ENCODE measurements at regions not wholly inside any gene's neighbourhood (a gene's known extent, or its start where the extent isn't known, plus 50 kb on each side); places are given as distances from the start of the nearest gene placed in this dataset.

- no peak for DNase-seq
Observed at GRCh38 chr13:50586414-50587083, 256.9 kb downstream of the DLEU7 start.

GRCh38 chr13:50587115-50587514, 256.4 kb downstream of the DLEU7 start:
- no peak for DNase-seq

- DNase-seq = no peak
Observed at GRCh38 chr13:50587645-50588373, 255.7 kb downstream of the DLEU7 start.

DNA sequence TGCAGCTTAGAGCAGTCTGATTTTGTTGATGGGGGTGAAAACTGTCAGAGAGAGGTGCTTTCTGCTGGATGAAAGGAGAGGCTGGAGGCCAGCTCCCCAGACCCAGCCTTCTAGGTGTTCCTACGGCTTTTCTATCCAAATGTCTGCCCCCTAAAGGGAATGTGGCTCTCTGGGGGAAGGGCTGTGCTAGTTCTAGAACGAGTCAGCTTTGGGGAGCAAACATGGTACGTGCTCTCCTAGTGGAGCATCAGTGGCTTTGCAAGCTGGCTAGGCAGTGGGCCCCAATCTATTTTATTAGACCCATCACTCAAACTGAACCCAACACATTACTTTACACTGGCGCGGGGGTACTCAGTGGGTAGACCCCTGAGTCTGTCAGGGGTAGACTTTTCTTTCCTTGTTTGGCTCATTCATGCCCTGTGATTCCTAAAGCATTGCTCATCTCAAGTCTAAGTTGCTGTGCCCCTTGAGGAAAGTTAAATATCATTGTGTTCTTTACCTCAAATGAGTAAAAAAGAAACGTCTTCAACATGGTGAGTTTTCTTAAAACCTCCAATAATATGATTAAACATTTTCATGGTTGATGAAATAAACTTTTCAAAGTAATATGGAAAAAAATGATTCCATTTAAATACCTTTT, 254.9 kb downstream of the DLEU7 start:
- no peak for DNase-seq

- no peak for DNase-seq
Observed at GRCh38 chr13:50589139-50589538, 254.4 kb downstream of the DLEU7 start.

DNA sequence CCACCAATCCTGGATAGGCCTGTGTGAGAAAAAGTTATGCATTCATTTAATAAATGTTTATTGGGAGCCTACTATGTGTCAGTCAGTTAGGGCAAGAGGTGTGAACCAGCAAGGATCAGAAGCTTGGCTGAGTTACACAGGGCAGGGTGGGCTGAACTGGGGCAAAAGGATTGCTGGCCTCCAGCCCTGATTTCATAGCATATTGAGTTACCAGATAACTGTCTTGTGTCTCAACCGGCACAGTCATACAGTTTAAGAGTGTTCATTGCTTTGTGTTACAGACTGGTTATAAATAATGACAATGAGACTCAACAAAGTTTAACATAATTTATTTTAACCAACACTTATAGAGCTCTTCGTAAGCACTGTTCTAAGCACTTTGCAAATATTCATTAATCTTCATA, 253.8 kb downstream of the DLEU7 start:
- no peak for DNase-seq

DNA sequence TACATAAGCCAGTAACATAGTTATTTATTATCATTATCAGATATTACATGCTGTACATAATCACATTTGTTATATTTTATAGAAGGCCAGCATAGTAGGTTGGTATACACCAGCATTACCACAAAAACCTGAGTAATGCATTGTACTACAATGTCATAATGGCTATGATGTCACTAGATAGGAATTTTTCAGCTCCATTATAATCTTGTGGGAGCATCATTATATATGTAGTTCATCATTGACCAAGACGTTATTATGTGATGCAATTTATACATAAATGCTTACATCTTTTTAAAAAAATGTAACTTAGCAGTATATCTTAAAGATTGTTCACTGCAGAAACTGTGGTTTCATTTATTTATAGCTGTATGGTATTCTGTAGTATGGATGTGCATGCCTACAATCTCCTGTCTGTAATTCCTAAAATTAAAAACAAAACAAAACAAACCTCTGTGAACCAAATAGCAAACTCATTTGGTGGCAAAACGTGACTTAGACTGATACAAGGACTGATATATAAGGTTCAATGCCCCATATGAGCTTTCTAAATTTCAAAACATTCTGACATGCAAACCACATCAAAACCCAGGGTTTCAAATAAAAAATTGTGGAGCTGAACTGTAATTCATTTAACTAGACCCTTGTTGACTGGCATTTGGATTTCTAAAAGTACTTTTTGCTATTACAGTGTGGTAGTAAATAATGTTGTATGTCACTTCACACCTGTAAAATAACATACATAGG, 250.9 kb downstream of the DLEU7 start:
- no peak for DNase-seq

DNA sequence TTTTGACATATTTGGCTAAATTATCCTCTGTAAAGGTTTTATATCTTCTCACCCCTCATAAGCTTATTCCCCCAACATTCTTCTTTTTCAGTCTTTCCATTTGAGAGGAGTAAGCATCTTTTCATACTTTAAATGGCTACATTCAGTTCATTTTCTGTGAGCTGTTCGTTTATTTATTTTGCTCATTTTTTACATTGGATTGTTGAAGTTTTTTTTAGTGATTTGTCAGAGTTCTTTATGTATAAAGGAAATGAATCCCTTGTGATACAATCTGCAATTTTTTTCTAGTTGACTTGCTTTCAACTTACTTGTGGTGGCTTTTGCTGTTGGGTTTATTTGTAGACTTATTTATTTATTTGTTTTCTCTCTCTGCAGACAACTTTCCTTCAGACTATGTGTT, 250.3 kb downstream of the DLEU7 start:
- DNase-seq = no peak

GRCh38 chr13:50594276-50595051, 249.0 kb downstream of the DLEU7 start:
- DNase-seq = no peak

DNA sequence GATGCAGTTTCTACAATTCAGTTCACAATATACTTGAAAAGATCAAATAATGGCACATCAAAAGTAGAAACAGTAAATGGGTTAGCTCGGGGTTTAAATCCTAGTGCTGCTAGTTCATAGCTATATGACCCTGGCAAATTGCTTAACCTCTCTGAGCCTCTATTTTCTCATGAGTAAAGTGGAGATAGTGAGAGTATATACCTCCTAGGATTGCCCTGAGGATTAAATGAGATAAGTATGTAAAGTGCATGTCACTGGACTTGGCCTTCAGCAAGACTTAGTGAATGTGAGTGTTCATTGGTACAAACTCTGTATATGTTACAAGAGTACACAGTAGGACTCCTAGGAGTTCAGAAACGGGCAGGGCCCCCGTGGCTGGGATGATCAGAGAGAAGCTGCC, 248.3 kb downstream of the DLEU7 start:
- no peak for DNase-seq

DNA sequence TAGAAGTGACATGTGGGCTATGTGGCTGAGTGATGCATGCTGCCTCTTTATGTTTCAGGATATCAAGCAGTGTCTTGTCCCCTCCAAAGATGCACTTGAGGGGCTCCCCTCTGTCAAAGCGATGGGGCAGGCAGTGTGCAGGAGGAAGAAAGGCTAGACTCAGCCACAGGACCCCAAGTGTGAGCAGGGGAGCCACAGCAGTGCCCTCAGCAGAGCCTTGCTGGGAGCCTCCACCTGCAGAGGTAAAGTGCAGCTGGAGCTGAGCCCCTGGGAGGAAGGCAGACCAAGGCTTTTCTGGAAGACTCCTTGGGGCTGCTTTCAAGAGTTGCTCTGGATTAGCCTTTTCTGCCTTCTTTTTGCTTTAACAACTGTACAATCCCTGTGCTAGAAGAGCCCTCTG, 247.3 kb downstream of the DLEU7 start:
- DNase-seq = no peak

DNA sequence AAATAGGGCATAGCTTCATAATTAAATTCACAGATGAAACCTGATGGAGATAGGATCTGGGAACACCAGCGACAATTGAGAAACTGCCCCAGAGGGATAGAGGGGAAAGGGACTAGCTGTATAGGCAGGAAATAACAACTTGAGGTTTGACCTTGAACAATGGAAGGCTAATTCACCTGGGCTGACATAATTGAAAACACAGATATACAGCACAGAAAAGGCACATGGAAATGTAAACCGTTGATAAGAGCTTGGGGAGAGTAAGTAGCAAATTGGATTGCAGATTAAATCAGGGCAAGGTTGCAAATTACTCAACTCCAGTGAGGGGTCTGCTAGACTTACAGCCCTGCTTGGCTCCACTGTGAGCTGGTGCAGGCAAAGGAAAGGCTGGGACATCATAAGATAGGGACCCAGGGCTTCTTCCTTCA, 246.7 kb downstream of the DLEU7 start:
- no peak for DNase-seq

DNA sequence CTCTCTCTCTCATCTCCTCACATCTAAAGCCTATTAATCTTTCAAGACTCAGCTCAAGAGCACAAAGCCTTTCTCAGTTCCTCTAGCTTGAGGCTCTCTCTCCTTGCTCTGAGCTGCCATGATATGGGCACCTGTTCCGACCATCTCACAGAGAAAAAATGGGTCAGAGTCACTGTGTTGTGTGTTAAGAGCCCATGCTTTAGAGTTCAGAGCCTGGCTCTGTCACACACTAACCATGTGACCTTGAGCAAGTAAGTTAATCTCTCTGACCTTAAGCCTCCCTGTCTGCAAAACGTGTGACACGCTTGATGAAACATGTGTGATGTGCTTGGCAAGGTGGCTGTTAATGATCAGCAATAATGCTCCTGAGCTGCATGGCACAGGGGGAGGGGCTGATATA, 245.2 kb downstream of the DLEU7 start:
- DNase-seq = no peak

GRCh38 chr13:50599046-50599445, 244.4 kb downstream of the DLEU7 start:
- DNase-seq = no peak

- no peak for DNase-seq
Observed at GRCh38 chr13:50599927-50600326, 243.6 kb downstream of the DLEU7 start.

- DNase-seq = no peak
Observed at GRCh38 chr13:50608370-50608769, 235.1 kb downstream of the DLEU7 start.

GRCh38 chr13:50609011-50609410, 234.5 kb downstream of the DLEU7 start:
- DNase-seq = no peak

DNA sequence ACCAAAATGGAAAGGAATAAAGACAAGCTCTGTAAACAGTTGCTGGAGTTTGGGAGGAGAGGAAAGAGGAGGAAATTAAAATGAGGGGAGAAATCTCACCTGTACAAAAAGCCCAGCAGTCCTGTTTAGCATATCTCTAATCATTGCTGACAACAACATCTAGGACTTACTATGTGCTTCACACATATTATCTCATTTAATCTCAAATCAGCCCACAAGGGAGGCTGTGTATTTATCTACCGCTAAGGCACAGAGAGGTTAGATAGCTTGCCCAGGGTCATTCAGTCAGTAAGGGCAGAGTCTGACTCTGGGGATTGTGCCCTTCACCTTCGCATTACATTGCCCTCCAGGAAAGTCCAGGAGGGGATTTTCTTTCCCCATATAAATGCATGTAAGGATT, 233.3 kb downstream of the DLEU7 start:
- DNase-seq = no peak

- no peak for DNase-seq
Observed at GRCh38 chr13:50611117-50611781, 232.2 kb downstream of the DLEU7 start.

GRCh38 chr13:50612717-50613116, 230.8 kb downstream of the DLEU7 start:
- DNase-seq = no peak

- no peak for DNase-seq
Observed at GRCh38 chr13:50613356-50613831, 230.1 kb downstream of the DLEU7 start.

DNA sequence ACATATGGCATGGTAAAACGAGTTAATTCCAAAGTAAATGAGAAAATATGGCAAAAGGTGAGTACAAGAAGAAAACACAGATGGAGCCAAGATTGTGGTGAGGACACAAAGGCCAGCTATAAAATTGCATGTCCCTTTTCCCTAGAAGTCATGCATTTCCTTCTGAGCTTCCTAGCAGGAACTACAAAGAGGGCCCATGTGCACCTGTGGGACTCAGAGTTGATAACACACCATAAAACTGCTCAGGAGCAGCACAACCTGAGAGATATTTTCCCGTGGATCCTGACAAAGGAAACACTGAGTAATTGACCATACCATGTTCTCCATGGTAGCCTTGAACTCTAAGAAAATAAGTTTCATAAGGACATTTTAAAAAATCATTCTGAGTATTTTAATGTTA, 228.3 kb downstream of the DLEU7 start:
- no peak for DNase-seq

Data from NCI-H524 treated with DMSO at 0.1 percent for 48 hours (cell line).